MCF 10A (cell line): ENCODE measurements at regions not wholly inside any gene's neighbourhood (a gene's known extent, or its start where the extent isn't known, plus 50 kb on each side); places are given as distances from the start of the nearest gene placed in this dataset.
A peak's percentile ranks its signal among the peaks of the same experiment; 100 is the strongest.

Experiments used
- BruUV-seq: library from RNA; stranded (reverse); fragments of 400-500 nt; replicated peaks from 2 replicates; lab custom pipeline; 2021; lab: Mats Ljungman, UMichigan
- CTCF ChIA-PET: fragments of 300-600 bp; sonication (Branson Sonifier 250); formaldehyde crosslinking; extraction: SDS; loops from one replicate; lab custom pipeline; 2021; ENCODE audit warnings: antibody characterized with exemption, inconsistent platforms; lab: Yijun Ruan, JAX
- POLR2A ChIA-PET: fragments of 300-600, 350-650 bp; sonication (Branson Sonifier 250); formaldehyde crosslinking; extraction: SDS; loops from one replicate; lab custom pipeline; 2020; ENCODE audit warnings: antibody characterized with exemption, inconsistent platforms; lab: Yijun Ruan, JAX
- DNase-seq: peaks from one replicate; pipeline ENCODE4 v3.0.0-alpha.2; 2018; ENCODE audit not compliant: unreplicated experiment
- H3K27ac Mint-ChIP-seq: one replicate; pipeline ENCODE4 v1.8.0; 2022; ENCODE audit warnings: mild to moderate bottlenecking, low read depth, mixed read lengths; ENCODE audit not compliant: unreplicated experiment
- H3K27me3 Mint-ChIP-seq: one replicate; pipeline ENCODE4 v1.8.0; 2022; ENCODE audit warnings: mixed read lengths; ENCODE audit not compliant: insufficient read depth, unreplicated experiment
- H3K36me3 Mint-ChIP-seq: one replicate; pipeline ENCODE4 v1.8.0; 2022; ENCODE audit warnings: mild to moderate bottlenecking, moderate library complexity, mixed read lengths; ENCODE audit not compliant: insufficient read depth, unreplicated experiment
- H3K4me1 Mint-ChIP-seq: one replicate; pipeline ENCODE4 v1.8.0; 2022; ENCODE audit warnings: mixed read lengths; ENCODE audit not compliant: insufficient read depth, unreplicated experiment
- H3K4me3 Mint-ChIP-seq: one replicate; pipeline ENCODE4 v1.8.0; 2022; ENCODE audit warnings: mild to moderate bottlenecking, moderate library complexity, mixed read lengths; ENCODE audit not compliant: unreplicated experiment
- H3K9me3 Mint-ChIP-seq: one replicate; pipeline ENCODE4 v1.8.0; 2022; ENCODE audit warnings: mixed read lengths; ENCODE audit not compliant: unreplicated experiment
- intact Hi-C: fragments of 100-400 bp; cut with micrococcal nuclease; formaldehyde crosslinking; loops from 2 replicates; pipeline ENCODE4 v1.14.1; 2022
- TF ChIP-seq, protein P1 (sequence below): fragments of 200-600 bp; IDR thresholded peaks from one replicate; pipeline ENCODE4 v1.8.0; 2022; ENCODE audit warnings: antibody characterized with exemption, mild to moderate bottlenecking; ENCODE audit not compliant: unreplicated experiment

DNA sequence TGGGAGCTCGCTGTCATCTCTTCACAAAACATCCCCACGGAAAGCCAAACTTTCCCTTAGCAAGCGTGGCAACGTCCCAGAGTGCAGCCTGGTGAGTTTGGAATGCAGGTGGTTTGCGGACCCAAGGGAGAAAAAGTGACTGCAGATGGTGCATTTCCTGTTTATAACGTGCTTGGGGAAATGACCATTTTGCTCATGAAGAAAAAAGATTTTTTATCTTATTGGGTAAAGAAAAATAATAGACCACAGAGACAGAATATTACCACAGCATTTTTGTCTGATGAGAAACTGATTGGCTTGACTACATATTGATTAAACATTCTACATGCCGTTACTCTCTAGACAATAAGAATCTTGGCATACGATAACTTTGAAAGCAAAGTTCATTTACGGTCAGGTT is 136.5 kb downstream of the COPS8 start:
- H3K9me3 Mint-ChIP-seq: no peaks in the 10 kb centered on the region
- CTCF ChIA-PET: interaction anchor here (0.6 kb wide), 1 partner anchor 291 kb away, joined by 3 read pairs; no protein-coding TSS in a partner anchor
- H3K27ac Mint-ChIP-seq: no peak overlapping the region
- H3K4me1 Mint-ChIP-seq: peaks cover 17% of the 10 kb centered on the region
- H3K36me3 Mint-ChIP-seq: no peaks in the 10 kb centered on the region
- POLR2A ChIA-PET: interaction anchor here (0.6 kb wide), 1 partner anchor 76 kb away, joined by 3 read pairs; no protein-coding TSS in a partner anchor
- intact Hi-C loops: no loop called here
- no peaks in the 10 kb centered on the region for H3K27me3 Mint-ChIP-seq
- no peak overlapping the region for H3K4me3 Mint-ChIP-seq
- TF ChIP-seq, protein P1, sequence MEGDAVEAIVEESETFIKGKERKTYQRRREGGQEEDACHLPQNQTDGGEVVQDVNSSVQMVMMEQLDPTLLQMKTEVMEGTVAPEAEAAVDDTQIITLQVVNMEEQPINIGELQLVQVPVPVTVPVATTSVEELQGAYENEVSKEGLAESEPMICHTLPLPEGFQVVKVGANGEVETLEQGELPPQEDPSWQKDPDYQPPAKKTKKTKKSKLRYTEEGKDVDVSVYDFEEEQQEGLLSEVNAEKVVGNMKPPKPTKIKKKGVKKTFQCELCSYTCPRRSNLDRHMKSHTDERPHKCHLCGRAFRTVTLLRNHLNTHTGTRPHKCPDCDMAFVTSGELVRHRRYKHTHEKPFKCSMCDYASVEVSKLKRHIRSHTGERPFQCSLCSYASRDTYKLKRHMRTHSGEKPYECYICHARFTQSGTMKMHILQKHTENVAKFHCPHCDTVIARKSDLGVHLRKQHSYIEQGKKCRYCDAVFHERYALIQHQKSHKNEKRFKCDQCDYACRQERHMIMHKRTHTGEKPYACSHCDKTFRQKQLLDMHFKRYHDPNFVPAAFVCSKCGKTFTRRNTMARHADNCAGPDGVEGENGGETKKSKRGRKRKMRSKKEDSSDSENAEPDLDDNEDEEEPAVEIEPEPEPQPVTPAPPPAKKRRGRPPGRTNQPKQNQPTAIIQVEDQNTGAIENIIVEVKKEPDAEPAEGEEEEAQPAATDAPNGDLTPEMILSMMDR: no peak
- DNase-seq: no peak
- no TSS peak for BruUV-seq

DNA sequence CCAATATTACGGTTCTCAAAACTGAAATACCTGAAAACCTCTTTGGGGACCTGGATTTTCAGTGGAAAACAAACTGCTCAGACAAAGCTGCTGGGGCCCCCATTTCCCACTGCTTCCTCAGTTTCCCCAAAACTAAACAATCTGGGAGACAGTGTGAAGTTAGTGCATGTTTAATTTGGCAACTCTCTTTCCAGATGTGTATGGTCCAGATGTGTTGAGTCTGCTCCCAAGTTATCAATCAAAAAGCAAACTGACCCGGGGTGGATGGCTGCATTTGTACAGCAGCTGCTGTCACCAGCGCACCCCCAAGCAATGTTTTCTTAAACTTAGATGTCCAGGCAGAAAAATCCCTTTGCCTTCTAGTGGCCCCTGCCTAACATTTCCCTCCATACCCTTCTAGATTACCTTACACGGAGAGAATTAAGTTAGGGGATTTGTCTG is 136.9 kb downstream of the COPS8 start:
- TF ChIP-seq, protein P1: no peak
- BruUV-seq: no TSS peak
- intact Hi-C loops: no loop called here
- no peaks in the 10 kb centered on the region for H3K36me3 Mint-ChIP-seq
- ChIA-PET CTCF (interaction anchor here (0.6 kb wide), 1 partner anchor 290 kb away, joined by 3 read pairs; no protein-coding TSS in a partner anchor), POLR2A (no interaction called here)
- no peak overlapping the region for H3K27ac Mint-ChIP-seq
- H3K9me3 Mint-ChIP-seq: no peaks in the 10 kb centered on the region
- H3K27me3 Mint-ChIP-seq: no peaks in the 10 kb centered on the region
- no peak overlapping the region for H3K4me3 Mint-ChIP-seq
- peaks cover 20% of the 10 kb centered on the region for H3K4me1 Mint-ChIP-seq
- DNase-seq: no peak

DNA sequence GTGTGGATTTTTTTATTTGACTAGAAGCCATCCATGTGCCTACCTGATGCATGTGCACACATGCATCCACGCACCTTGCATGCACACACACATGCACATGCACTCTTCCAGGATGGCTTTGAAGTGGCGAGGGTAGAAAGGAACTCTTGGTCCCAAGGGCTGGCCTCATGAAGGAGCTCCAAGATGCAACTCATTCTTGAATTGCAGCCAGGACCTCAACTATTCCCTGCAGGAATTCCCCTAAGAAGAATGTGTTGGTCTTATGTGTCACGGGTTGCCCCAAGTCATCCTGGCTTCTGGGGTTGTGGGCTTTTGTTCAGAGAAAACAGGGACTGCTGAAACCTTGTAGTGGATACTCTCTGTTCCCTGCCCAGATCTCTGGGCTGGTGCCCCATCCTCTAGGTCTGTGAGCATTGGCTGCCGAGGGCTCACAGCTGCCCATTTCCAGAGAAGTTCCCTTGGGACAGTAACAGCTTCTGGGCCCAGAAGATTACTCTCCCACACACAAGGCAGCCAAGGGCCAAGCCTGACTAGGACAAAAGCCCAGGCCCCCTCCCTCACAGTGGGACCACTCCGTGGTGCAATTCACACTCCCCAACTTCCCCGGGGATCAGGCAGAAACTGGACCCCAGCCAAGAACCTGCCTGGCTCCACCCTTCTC is 137.6 kb downstream of the COPS8 start:
- ChIA-PET CTCF (no interaction called here), POLR2A (interaction anchor here (0.6 kb wide), 1 partner anchor 31 kb away, joined by 3 read pairs; no protein-coding TSS in a partner anchor)
- intact Hi-C loops: no loop called here
- no TSS peak for BruUV-seq
- no peaks in the 10 kb centered on the region for H3K36me3 Mint-ChIP-seq
- TF ChIP-seq, protein P1: no peak
- peaks cover 27% of the 10 kb centered on the region for H3K4me1 Mint-ChIP-seq
- no peaks in the 10 kb centered on the region for H3K27me3 Mint-ChIP-seq
- H3K9me3 Mint-ChIP-seq: no peaks in the 10 kb centered on the region
- H3K4me3 Mint-ChIP-seq: no peak overlapping the region
- peak overlapping the region; percentile 75 for H3K27ac Mint-ChIP-seq
- peak; percentile 94 for DNase-seq

DNA sequence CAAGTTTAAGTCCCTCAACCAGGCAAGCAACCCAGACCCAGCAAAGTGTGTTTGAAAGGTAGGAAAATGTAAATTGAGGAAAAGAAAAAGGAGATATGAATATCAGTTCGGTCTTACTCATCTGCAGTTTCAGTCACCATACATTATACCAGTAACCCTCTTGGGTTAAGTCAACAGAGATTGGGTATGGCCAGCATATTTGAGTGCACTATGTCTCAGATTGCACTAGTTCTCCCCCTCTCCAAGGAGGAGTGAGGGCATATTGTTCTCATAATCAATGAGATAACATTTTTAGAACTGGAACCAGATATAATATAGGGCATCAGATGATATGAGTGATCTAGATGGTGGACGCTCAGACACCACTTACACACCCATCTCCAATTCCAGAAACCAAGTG is 141.5 kb downstream of the COPS8 start:
- TF ChIP-seq, protein P1: no peak
- Mint-ChIP-seq H3K9me3 (peaks cover under 1% of the 10 kb centered on the region), H3K27ac (peak overlapping the region; percentile 50), H3K4me1 (peaks cover 30% of the 10 kb centered on the region), H3K27me3 (no peaks in the 10 kb centered on the region), H3K4me3 (no peak overlapping the region), H3K36me3 (no peaks in the 10 kb centered on the region)
- intact Hi-C loops: no loop called here
- CTCF ChIA-PET: no interaction called here
- DNase-seq: no peak
- POLR2A ChIA-PET: interaction anchor here (0.6 kb wide), 1 partner anchor 174 kb away, joined by 3 read pairs; no protein-coding TSS in a partner anchor
- BruUV-seq: no TSS peak
